NB4 (cell line): ENCODE measurements at regions not wholly inside any gene's neighbourhood (a gene's known extent, or its start where the extent isn't known, plus 50 kb on each side); places are given as distances from the start of the nearest gene placed in this dataset.

Experiments
- CTCF ChIP-seq: IDR thresholded peaks from one replicate; pipeline ENCODE4 v1.5.1; 2012; ENCODE audit warnings: low read depth, low read length
- POLR2A ChIP-seq: IDR thresholded peaks from 2 replicates; pipeline ENCODE4 v1.6.1; 2011; ENCODE audit warnings: mild to moderate bottlenecking; ENCODE audit not compliant: insufficient read length; ENCODE audit errors: extremely low read depth

DNA sequence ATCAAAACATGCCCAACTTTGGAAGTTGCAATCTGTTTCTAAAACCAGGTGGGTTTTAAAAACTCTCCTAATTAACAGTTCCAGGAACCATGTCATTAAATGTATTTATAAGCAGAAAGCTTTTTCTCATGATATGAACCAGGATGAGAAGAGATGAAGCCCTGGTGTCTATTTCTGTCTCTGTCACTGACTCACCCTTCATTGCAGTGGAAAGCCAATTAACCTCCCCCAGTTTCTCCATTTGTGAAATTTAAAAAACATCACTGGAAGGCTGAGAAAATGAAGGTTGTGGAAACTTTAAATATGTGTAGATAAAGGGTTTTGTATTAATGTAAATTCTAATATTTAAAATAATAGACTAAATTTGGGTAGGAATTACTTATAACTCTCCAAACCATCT lies 1088.0 kb downstream of the SORCS1 start:
- TF ChIP-seq POLR2A (no peak), CTCF (no peak)
